Fibroblast of skin of right biceps (primary cell): ENCODE measurements at regions not wholly inside any gene's neighbourhood (a gene's known extent, or its start where the extent isn't known, plus 50 kb on each side); places are given as distances from the start of the nearest gene placed in this dataset.

ENCODE experiments used
- DNase-seq: peaks from one replicate; pipeline ENCODE4 v3.0.0-alpha.2; 2013

DNA sequence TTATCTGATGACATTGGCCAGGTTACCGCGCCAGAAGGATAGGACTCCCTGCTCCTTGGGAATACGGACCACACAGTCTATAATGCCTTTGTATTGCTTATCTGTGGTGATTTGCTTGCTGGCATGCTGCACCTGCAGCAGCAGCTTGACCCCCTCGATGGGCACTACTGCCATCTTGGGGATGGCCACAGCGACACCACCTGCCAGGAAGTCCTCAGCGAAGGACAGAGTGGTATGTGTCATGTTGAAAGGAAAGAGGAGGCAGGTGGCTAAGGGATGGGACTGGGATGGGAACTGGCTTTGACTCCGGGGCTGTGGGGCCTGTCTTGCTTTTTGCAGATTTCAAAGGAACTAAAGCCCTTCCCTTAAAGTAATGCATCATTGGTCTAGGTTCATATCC, 50.3 kb upstream of the ACO1 start:
- DNase-seq = no peak
